GM23338 (cell line): ENCODE measurements at regions not wholly inside any gene's neighbourhood (a gene's known extent, or its start where the extent isn't known, plus 50 kb on each side); places are given as distances from the start of the nearest gene placed in this dataset.

Experiments used
- ATAC-seq: fragments of 200-7000 bp; cut with Tn5 transposase; 3 replicates; pipeline ENCODE4 v1.9.1; 2020
- DNase-seq: peaks from one replicate; pipeline ENCODE4 v3.0.0-alpha.2; 2015; ENCODE audit warnings: low spot score
- H2AFZ ChIP-seq: fragments of 200-600 bp; sonication (generic); 2 replicates; pipeline ENCODE4 v1.8.0; 2016; ENCODE audit warnings: antibody characterized with exemption, mild to moderate bottlenecking, moderate library complexity
- H3F3A ChIP-seq: fragments of 200-600 bp; sonication (generic); replicated peaks from 2 replicates; pipeline ENCODE4 v1.8.0; 2017; ENCODE audit warnings: antibody characterized with exemption, mixed run types, low read depth
- H3K27ac ChIP-seq: fragments of 200-600 bp; sonication (generic); 2 replicates; pipeline ENCODE4 v1.6.1; 2016; ENCODE audit warnings: low read depth
- H3K27me3 ChIP-seq: fragments of 200-600 bp; sonication (generic); 2 replicates; pipeline ENCODE4 v1.8.0; 2016; ENCODE audit warnings: mild to moderate bottlenecking, mixed run types, moderate library complexity; ENCODE audit not compliant: insufficient read depth
- H3K36me3 ChIP-seq: fragments of 200-600 bp; sonication (generic); 2 replicates; pipeline ENCODE4 v1.8.0; 2016; ENCODE audit warnings: mild to moderate bottlenecking; ENCODE audit not compliant: insufficient read depth
- H3K4me1 ChIP-seq: fragments of 200-600 bp; sonication (generic); 2 replicates; pipeline ENCODE4 v1.8.0; 2016; ENCODE audit warnings: mild to moderate bottlenecking, moderate library complexity; ENCODE audit not compliant: insufficient read depth
- H3K4me2 ChIP-seq: fragments of 200-600 bp; sonication (generic); 2 replicates; pipeline ENCODE4 v1.7.1; 2017; ENCODE audit warnings: mixed run types
- H3K4me3 ChIP-seq: fragments of 200-600 bp; sonication (generic); 2 replicates; pipeline ENCODE4 v1.6.1; 2016; ENCODE audit warnings: mixed run types
- H3K79me2 ChIP-seq: fragments of 200-600 bp; sonication (generic); replicated peaks from 2 replicates; pipeline ENCODE4 v1.8.0; 2017; ENCODE audit warnings: mild to moderate bottlenecking; ENCODE audit not compliant: insufficient read depth
- H3K9me2 ChIP-seq: fragments of 200-600 bp; sonication (generic); 2 replicates; pipeline ENCODE4 v1.8.0; 2017; ENCODE audit not compliant: insufficient read depth
- H4K20me1 ChIP-seq: fragments of 200-600 bp; sonication (generic); replicated peaks from 2 replicates; pipeline ENCODE4 v1.8.0; 2017; ENCODE audit warnings: mild to moderate bottlenecking; ENCODE audit not compliant: insufficient read depth
- H3K27ac Mint-ChIP-seq: 2 replicates; pipeline ENCODE4 v1.8.0; 2020; ENCODE audit warnings: inconsistent platforms, mild to moderate bottlenecking, moderate library complexity, mixed read lengths
- H3K27me3 Mint-ChIP-seq: 3 replicates; pipeline ENCODE4 v1.8.0; 2022; ENCODE audit warnings: low read depth, mild to moderate bottlenecking, moderate library complexity, mixed read lengths, inconsistent platforms; ENCODE audit not compliant: insufficient read depth, poor library complexity
- H3K36me3 Mint-ChIP-seq: 3 replicates; pipeline ENCODE4 v1.8.0; 2021; ENCODE audit warnings: low read depth, mild to moderate bottlenecking, inconsistent platforms, moderate library complexity, mixed read lengths
- H3K4me1 Mint-ChIP-seq: 3 replicates; pipeline ENCODE4 v1.8.0; 2020; ENCODE audit warnings: mild to moderate bottlenecking, inconsistent platforms, mixed read lengths
- H3K4me3 Mint-ChIP-seq: 3 replicates; pipeline ENCODE4 v1.8.0; 2021; ENCODE audit warnings: moderate library complexity, mild to moderate bottlenecking, inconsistent platforms, mixed read lengths
- H3K9me3 Mint-ChIP-seq: 3 replicates; pipeline ENCODE4 v1.8.0; 2020; ENCODE audit warnings: moderate library complexity, mild to moderate bottlenecking, inconsistent platforms, mixed read lengths
- CREB1 ChIP-seq: fragments of 250-450 bp; sonication (Bioruptor Pico); IDR thresholded peaks from 2 replicates; pipeline ENCODE4 v1.5.0; 2020; ENCODE audit warnings: low read depth, mild to moderate bottlenecking, moderate library complexity
- CTCF ChIP-seq, 2 experiments: fragments of 200-600 bp in 1 of 2; sonication (generic) in 1 of 2; conservative IDR thresholded peaks; 2 replicates each; pipeline versions ENCODE4 v1.5.1 to v1.6.1; 2016 to 2017; ENCODE audit warnings: antibody characterized with exemption in 2 of 2, low read depth in 2 of 2, mild to moderate bottlenecking in 2 of 2, moderate library complexity in 1 of 2
- ETS1 ChIP-seq: IDR thresholded peaks from 2 replicates; pipeline ENCODE4 v1.6.1; 2016; ENCODE audit warnings: antibody characterized with exemption
- EZH2 ChIP-seq: fragments of 200-600 bp; sonication (generic); IDR thresholded peaks from one replicate; pipeline ENCODE4 v1.8.0; 2017; ENCODE audit warnings: antibody characterized with exemption, mild to moderate bottlenecking, low read depth; ENCODE audit not compliant: unreplicated experiment
- EZH2phosphoT487 ChIP-seq: fragments of 200-600 bp; sonication (generic); IDR thresholded peaks from one replicate; pipeline ENCODE4 v1.8.1; 2018; ENCODE audit warnings: antibody characterized with exemption; ENCODE audit not compliant: unreplicated experiment
- JUNB ChIP-seq: IDR thresholded peaks from one replicate; pipeline ENCODE4 v1.6.1; 2016; ENCODE audit warnings: antibody characterized with exemption; ENCODE audit not compliant: unreplicated experiment
- NANOG ChIP-seq: IDR thresholded peaks from 2 replicates; pipeline ENCODE4 v1.6.1; 2016; ENCODE audit warnings: antibody characterized with exemption, borderline replicate concordance
- POLR2AphosphoS5 ChIP-seq: IDR thresholded peaks from 2 replicates; pipeline ENCODE4 v1.6.1; 2016; ENCODE audit warnings: antibody characterized with exemption, low read depth
- STAT1 ChIP-seq: IDR thresholded peaks from one replicate; pipeline ENCODE4 v1.6.1; 2016; ENCODE audit warnings: antibody characterized with exemption; ENCODE audit not compliant: unreplicated experiment
- ZNF114 ChIP-seq: fragments of 250-450 bp; sonication (Bioruptor Pico); IDR thresholded peaks from 2 replicates; pipeline ENCODE4 v1.5.0; 2020; ENCODE audit warnings: mild to moderate bottlenecking, moderate library complexity
- ZNF331 ChIP-seq: fragments of 250-450 bp; sonication (Bioruptor Pico); IDR thresholded peaks from 2 replicates; pipeline ENCODE4 v1.5.0; 2020; ENCODE audit warnings: low read depth, mild to moderate bottlenecking, moderate library complexity
- TF ChIP-seq, protein P1 (sequence below): IDR thresholded peaks from one replicate; pipeline ENCODE4 v1.6.1; 2018; ENCODE audit warnings: antibody characterized with exemption; ENCODE audit not compliant: unreplicated experiment
- TF ChIP-seq, protein P2 (sequence below): fragments of 250-450 bp; sonication (Bioruptor Pico); IDR thresholded peaks from 2 replicates; pipeline ENCODE4 v1.5.0; 2020; ENCODE audit warnings: mild to moderate bottlenecking, moderate library complexity

DNA sequence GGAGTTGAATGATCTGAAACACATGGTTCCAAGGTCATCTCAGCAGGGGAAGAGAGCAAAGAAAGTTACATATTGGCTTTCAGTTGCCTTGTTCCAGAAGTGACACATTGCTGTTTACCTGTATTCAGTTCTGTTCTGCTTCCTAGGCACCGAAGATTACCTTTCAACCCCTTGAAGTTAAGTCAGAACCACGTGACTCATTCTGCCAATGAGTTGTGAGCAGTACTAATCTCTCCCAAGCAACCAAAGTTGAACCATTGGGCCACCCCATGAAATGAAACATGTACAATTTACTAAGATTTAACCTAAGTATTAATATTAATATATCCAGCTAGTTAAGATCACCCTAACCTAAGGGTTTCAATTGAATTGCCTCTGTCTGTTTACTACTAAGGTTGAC is 439.2 kb upstream of the MAF start:
- Mint-ChIP-seq H3K27ac (no peak overlapping the region), H3K4me1 (no peaks in the 10 kb centered on the region), H3K36me3 (no peaks in the 10 kb centered on the region), H3K9me3 (no peaks in the 10 kb centered on the region), H3K27me3 (no peaks in the 10 kb centered on the region), H3K4me3 (no peak overlapping the region)
- TF ChIP-seq ZNF331 (CRISPR knock-in tag) = no peak
- TF ChIP-seq JUNB = no peak
- TF ChIP-seq POLR2AphosphoS5 = no peak
- TF ChIP-seq ETS1 = no peak
- no peak for TF ChIP-seq EZH2phosphoT487
- TF ChIP-seq, protein P1, sequence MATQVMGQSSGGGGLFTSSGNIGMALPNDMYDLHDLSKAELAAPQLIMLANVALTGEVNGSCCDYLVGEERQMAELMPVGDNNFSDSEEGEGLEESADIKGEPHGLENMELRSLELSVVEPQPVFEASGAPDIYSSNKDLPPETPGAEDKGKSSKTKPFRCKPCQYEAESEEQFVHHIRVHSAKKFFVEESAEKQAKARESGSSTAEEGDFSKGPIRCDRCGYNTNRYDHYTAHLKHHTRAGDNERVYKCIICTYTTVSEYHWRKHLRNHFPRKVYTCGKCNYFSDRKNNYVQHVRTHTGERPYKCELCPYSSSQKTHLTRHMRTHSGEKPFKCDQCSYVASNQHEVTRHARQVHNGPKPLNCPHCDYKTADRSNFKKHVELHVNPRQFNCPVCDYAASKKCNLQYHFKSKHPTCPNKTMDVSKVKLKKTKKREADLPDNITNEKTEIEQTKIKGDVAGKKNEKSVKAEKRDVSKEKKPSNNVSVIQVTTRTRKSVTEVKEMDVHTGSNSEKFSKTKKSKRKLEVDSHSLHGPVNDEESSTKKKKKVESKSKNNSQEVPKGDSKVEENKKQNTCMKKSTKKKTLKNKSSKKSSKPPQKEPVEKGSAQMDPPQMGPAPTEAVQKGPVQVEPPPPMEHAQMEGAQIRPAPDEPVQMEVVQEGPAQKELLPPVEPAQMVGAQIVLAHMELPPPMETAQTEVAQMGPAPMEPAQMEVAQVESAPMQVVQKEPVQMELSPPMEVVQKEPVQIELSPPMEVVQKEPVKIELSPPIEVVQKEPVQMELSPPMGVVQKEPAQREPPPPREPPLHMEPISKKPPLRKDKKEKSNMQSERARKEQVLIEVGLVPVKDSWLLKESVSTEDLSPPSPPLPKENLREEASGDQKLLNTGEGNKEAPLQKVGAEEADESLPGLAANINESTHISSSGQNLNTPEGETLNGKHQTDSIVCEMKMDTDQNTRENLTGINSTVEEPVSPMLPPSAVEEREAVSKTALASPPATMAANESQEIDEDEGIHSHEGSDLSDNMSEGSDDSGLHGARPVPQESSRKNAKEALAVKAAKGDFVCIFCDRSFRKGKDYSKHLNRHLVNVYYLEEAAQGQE = no peak
- TF ChIP-seq ZNF114 (CRISPR knock-in tag) = no peak
- no peak for TF ChIP-seq EZH2
- no peak for TF ChIP-seq STAT1
- no peak for TF ChIP-seq CREB1
- no peak for TF ChIP-seq NANOG
- TF ChIP-seq, protein P2, sequence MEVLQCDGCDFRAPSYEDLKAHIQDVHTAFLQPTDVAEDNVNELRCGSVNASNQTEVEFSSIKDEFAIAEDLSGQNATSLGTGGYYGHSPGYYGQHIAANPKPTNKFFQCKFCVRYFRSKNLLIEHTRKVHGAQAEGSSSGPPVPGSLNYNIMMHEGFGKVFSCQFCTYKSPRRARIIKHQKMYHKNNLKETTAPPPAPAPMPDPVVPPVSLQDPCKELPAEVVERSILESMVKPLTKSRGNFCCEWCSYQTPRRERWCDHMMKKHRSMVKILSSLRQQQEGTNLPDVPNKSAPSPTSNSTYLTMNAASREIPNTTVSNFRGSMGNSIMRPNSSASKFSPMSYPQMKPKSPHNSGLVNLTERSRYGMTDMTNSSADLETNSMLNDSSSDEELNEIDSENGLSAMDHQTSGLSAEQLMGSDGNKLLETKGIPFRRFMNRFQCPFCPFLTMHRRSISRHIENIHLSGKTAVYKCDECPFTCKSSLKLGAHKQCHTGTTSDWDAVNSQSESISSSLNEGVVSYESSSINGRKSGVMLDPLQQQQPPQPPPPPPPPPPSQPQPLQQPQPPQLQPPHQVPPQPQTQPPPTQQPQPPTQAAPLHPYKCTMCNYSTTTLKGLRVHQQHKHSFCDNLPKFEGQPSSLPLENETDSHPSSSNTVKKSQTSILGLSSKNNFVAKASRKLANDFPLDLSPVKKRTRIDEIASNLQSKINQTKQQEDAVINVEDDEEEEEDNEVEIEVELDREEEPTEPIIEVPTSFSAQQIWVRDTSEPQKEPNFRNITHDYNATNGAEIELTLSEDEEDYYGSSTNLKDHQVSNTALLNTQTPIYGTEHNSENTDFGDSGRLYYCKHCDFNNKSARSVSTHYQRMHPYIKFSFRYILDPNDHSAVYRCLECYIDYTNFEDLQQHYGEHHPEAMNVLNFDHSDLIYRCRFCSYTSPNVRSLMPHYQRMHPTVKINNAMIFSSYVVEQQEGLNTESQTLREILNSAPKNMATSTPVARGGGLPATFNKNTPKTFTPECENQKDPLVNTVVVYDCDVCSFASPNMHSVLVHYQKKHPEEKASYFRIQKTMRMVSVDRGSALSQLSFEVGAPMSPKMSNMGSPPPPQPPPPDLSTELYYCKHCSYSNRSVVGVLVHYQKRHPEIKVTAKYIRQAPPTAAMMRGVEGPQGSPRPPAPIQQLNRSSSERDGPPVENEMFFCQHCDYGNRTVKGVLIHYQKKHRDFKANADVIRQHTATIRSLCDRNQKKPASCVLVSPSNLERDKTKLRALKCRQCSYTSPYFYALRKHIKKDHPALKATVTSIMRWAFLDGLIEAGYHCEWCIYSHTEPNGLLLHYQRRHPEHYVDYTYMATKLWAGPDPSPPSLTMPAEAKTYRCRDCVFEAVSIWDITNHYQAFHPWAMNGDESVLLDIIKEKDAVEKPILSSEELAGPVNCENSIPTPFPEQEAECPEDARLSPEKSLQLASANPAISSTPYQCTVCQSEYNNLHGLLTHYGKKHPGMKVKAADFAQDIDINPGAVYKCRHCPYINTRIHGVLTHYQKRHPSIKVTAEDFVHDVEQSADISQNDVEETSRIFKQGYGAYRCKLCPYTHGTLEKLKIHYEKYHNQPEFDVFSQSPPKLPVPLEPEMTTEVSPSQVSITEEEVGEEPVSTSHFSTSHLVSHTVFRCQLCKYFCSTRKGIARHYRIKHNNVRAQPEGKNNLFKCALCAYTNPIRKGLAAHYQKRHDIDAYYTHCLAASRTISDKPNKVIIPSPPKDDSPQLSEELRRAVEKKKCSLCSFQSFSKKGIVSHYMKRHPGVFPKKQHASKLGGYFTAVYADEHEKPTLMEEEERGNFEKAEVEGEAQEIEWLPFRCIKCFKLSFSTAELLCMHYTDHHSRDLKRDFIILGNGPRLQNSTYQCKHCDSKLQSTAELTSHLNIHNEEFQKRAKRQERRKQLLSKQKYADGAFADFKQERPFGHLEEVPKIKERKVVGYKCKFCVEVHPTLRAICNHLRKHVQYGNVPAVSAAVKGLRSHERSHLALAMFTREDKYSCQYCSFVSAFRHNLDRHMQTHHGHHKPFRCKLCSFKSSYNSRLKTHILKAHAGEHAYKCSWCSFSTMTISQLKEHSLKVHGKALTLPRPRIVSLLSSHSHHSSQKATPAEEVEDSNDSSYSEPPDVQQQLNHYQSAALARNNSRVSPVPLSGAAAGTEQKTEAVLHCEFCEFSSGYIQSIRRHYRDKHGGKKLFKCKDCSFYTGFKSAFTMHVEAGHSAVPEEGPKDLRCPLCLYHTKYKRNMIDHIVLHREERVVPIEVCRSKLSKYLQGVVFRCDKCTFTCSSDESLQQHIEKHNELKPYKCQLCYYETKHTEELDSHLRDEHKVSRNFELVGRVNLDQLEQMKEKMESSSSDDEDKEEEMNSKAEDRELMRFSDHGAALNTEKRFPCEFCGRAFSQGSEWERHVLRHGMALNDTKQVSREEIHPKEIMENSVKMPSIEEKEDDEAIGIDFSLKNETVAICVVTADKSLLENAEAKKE (CRISPR knock-in tag) = no peak
- TF ChIP-seq CTCF (conservative IDR thresholded peaks at IDR 0.05; ENCODE audit: low read depth in 2 of 2) = no peak
- Histone ChIP-seq H3K9me2 (peaks cover 3% of the 10 kb centered on the region), H4K20me1 (no peaks in the 10 kb centered on the region), H2AFZ (no peak overlapping the region), H3K27ac (no peak overlapping the region), H3K4me1 (no peaks in the 10 kb centered on the region), H3K4me3 (no peak overlapping the region), H3K4me2 (no peak overlapping the region), H3F3A (no peaks in the 10 kb centered on the region), H3K79me2 (no peaks in the 10 kb centered on the region), H3K36me3 (no peaks in the 10 kb centered on the region), H3K27me3 (no peaks in the 10 kb centered on the region)
- no peak for DNase-seq
- ATAC-seq = no peak
